ENCODE measurements at regions not wholly inside any gene's neighbourhood (a gene's known extent, or its start where the extent isn't known, plus 50 kb on each side); places are given as distances from the start of the nearest gene placed in this dataset.

DNA sequence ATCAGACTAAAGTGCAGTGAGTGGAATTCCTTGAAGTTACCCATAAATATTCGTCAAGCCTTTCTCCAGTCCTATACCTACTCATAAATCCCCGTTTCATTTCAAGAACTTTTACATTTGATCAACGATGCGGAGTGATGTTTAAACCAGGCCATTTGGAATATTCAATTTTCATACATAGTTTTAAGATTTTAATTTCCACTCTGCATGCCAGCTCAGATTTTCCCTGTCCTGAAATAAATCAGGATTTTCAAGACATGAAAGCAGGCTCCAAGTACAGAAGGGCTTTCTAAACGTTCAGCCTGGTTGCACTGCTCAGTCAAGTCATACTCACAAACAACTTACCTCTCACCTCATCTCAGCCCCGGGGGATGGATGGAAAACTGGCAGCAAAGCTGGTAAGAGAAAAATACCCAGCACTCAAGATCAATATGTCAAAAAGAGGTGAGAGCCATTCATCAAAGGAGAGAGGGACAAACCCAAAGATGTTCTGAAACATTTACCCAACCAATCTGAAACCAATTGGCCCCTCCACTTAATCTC is 418.5 kb downstream of the PLPP3 start:
- no peaks in the 10 kb centered on the region for H3K27me3 Mint-ChIP-seq (ENCODE audit: insufficient read depth, unreplicated experiment)
- BruUV-seq (replicated peaks), result no TSS peak
- intact Hi-C loops (cut with micrococcal nuclease), result no loop called here
- H3K27ac Mint-ChIP-seq (ENCODE audit: low read depth, unreplicated experiment), result no peak overlapping the region
- no peaks in the 10 kb centered on the region for H3K36me3 Mint-ChIP-seq (ENCODE audit: insufficient read depth, unreplicated experiment)
- no peak for DNase-seq (ENCODE audit: unreplicated experiment)
- H3K4me3 Mint-ChIP-seq (ENCODE audit: unreplicated experiment), result no peak overlapping the region
- H3K9me3 Mint-ChIP-seq (ENCODE audit: unreplicated experiment), result no peaks in the 10 kb centered on the region
- TF ChIP-seq CTCF (IDR thresholded peaks at IDR 0.05; ENCODE audit: unreplicated experiment), result no peak
- ChIA-PET CTCF (no interaction called here), POLR2A (no interaction called here)
- no peaks in the 10 kb centered on the region for H3K4me1 Mint-ChIP-seq (ENCODE audit: insufficient read depth, unreplicated experiment)

DNA sequence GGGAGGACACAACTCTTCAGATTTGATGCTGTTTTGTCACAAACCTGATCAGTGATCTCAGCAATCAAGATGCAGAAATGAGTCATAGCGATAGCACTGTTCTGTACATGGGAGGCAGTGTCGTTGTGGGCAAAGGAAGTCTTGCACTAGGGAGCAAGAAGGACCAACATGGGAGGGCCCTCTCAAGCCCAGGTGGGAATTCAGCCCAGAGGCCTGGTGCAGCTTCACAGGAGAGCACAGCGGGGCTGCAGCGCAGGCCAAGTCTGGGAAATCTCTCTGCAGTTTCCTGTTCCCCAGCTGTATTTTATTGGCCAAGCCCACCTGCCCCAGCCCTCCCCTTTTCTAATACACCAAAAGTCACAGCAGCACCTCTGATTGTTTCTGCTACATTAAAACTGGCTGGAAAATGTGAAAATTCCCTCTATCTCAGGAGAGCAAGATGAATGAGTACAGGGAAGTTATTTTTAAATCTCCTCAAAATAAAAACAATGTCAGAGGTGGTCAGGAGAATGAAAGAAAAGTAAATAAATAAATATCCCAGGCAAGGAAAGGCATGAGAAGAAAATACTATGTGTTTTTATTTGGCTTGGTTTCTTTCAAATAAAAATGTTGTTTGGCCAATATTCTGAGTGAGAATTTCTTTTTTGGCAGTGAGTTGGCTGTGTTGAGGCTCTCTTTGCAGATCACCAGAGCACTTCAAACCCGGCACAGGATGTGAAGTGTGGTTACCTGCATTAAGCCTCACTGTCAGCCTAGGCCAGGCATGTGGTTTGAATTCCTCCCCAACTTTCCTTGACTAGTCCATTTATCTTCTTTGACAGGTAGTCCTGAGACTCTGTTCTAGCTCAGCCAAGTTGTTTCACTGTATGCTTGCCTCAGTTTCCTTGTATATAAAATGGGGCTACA is 422.1 kb downstream of the PLPP3 start:
- DNase-seq (ENCODE audit: unreplicated experiment), result no peak
- H3K27me3 Mint-ChIP-seq (ENCODE audit: insufficient read depth, unreplicated experiment), result no peaks in the 10 kb centered on the region
- POLR2A ChIA-PET, result no interaction called here
- TF ChIP-seq CTCF (IDR thresholded peaks at IDR 0.05; ENCODE audit: unreplicated experiment), result no peak
- no peaks in the 10 kb centered on the region for H3K36me3 Mint-ChIP-seq (ENCODE audit: insufficient read depth, unreplicated experiment)
- no TSS peak for BruUV-seq (replicated peaks)
- CTCF ChIA-PET, result no interaction called here
- no peak overlapping the region for H3K27ac Mint-ChIP-seq (ENCODE audit: low read depth, unreplicated experiment)
- H3K4me3 Mint-ChIP-seq (ENCODE audit: unreplicated experiment), result no peak overlapping the region
- no peaks in the 10 kb centered on the region for H3K4me1 Mint-ChIP-seq (ENCODE audit: insufficient read depth, unreplicated experiment)
- intact Hi-C loops (cut with micrococcal nuclease), result no loop called here
- no peaks in the 10 kb centered on the region for H3K9me3 Mint-ChIP-seq (ENCODE audit: unreplicated experiment)

- CTCF ChIA-PET, result no interaction called here
- no peak for DNase-seq (ENCODE audit: unreplicated experiment)
- Mint-ChIP-seq H3K36me3 (ENCODE audit: insufficient read depth, unreplicated experiment) (no peaks in the 10 kb centered on the region), H3K9me3 (ENCODE audit: unreplicated experiment) (no peaks in the 10 kb centered on the region), H3K4me3 (ENCODE audit: unreplicated experiment) (no peak overlapping the region), H3K27me3 (ENCODE audit: insufficient read depth, unreplicated experiment) (no peaks in the 10 kb centered on the region), H3K27ac (ENCODE audit: low read depth, unreplicated experiment) (no peak overlapping the region), H3K4me1 (ENCODE audit: insufficient read depth, unreplicated experiment) (no peaks in the 10 kb centered on the region)
- POLR2A ChIA-PET, result no interaction called here
- BruUV-seq (replicated peaks), result no TSS peak
- intact Hi-C loops (cut with micrococcal nuclease), result no loop called here
- TF ChIP-seq CTCF (IDR thresholded peaks at IDR 0.05; ENCODE audit: unreplicated experiment), result no peak
Observed at GRCh38 chr1:56153276-56153675, 426.1 kb downstream of the PLPP3 start.

DNA sequence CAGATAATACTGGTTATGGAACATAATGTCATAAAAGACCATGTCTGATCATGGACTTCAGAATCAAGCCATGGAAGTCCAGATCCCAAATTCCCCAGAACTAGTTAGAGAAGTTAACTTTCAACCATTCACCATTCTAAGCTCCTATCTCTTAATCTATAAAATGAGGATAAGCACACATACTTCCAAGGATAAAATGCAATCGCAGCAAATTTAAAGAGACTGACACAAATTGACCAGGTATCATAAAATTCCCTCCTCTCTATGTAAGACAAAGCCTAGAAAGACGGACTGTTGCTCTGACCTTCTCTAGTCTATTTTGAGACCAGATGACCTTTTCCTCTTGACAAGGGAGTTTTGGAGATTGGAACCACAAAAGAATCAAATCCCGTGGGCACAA is 426.7 kb downstream of the PLPP3 start:
- Mint-ChIP-seq H3K9me3 (ENCODE audit: unreplicated experiment) (no peaks in the 10 kb centered on the region), H3K4me1 (ENCODE audit: insufficient read depth, unreplicated experiment) (no peaks in the 10 kb centered on the region), H3K27ac (ENCODE audit: low read depth, unreplicated experiment) (no peak overlapping the region), H3K36me3 (ENCODE audit: insufficient read depth, unreplicated experiment) (no peaks in the 10 kb centered on the region), H3K27me3 (ENCODE audit: insufficient read depth, unreplicated experiment) (no peaks in the 10 kb centered on the region), H3K4me3 (ENCODE audit: unreplicated experiment) (no peak overlapping the region)
- intact Hi-C loops (cut with micrococcal nuclease), result no loop called here
- no peak for TF ChIP-seq CTCF (IDR thresholded peaks at IDR 0.05; ENCODE audit: unreplicated experiment)
- no peak for DNase-seq (ENCODE audit: unreplicated experiment)
- no TSS peak for BruUV-seq (replicated peaks)
- ChIA-PET CTCF (interaction anchor here (0.6 kb wide), 1 partner anchor 1541 kb away, joined by 3 read pairs; no protein-coding TSS in a partner anchor), POLR2A (no interaction called here)

Data from MCF 10A (cell line).